Calu3 (cell line): ENCODE measurements at regions not wholly inside any gene's neighbourhood (a gene's known extent, or its start where the extent isn't known, plus 50 kb on each side); places are given as distances from the start of the nearest gene placed in this dataset.

Experiments used
- BruUV-seq: library from RNA; stranded (reverse); fragments of 400-500 nt; replicated peaks from 2 replicates; lab custom pipeline; 2021; lab: Mats Ljungman, UMichigan
- CTCF ChIA-PET: fragments of 300-600 bp; sonication (Branson Sonifier 250); formaldehyde crosslinking; loops from one replicate; lab custom pipeline; 2022; ENCODE audit warnings: antibody characterized with exemption; lab: Charles Lee
- DNase-seq: peaks from one replicate; pipeline ENCODE4 v3.0.0; 2022
- H3K27ac Mint-ChIP-seq: one replicate; pipeline ENCODE4 v1.8.0; 2022; ENCODE audit warnings: mixed read lengths; ENCODE audit not compliant: unreplicated experiment
- H3K27me3 Mint-ChIP-seq: one replicate; pipeline ENCODE4 v1.8.0; 2022; ENCODE audit warnings: mixed read lengths; ENCODE audit not compliant: unreplicated experiment
- H3K36me3 Mint-ChIP-seq: one replicate; pipeline ENCODE4 v1.8.0; 2022; ENCODE audit warnings: mild to moderate bottlenecking, moderate library complexity, mixed read lengths; ENCODE audit not compliant: insufficient read depth, unreplicated experiment
- H3K4me1 Mint-ChIP-seq: one replicate; pipeline ENCODE4 v1.8.0; 2022; ENCODE audit warnings: mild to moderate bottlenecking, low read depth, mixed read lengths; ENCODE audit not compliant: unreplicated experiment
- H3K4me3 Mint-ChIP-seq: one replicate; pipeline ENCODE4 v1.8.0; 2022; ENCODE audit warnings: mild to moderate bottlenecking, low read depth, moderate library complexity, mixed read lengths; ENCODE audit not compliant: unreplicated experiment
- H3K9me3 Mint-ChIP-seq: one replicate; pipeline ENCODE4 v1.8.0; 2022; ENCODE audit warnings: low read depth, mixed read lengths; ENCODE audit not compliant: unreplicated experiment
- CTCF ChIP-seq: fragments of 200-600 bp; IDR thresholded peaks from one replicate; pipeline ENCODE4 v1.8.0; 2022; ENCODE audit warnings: antibody characterized with exemption; ENCODE audit not compliant: unreplicated experiment
- intact Hi-C: fragments of 100-400 bp; cut with micrococcal nuclease; formaldehyde crosslinking; loops from one replicate; pipeline ENCODE4 v1.10.0; 2022; ENCODE audit not compliant: unreplicated experiment

DNA sequence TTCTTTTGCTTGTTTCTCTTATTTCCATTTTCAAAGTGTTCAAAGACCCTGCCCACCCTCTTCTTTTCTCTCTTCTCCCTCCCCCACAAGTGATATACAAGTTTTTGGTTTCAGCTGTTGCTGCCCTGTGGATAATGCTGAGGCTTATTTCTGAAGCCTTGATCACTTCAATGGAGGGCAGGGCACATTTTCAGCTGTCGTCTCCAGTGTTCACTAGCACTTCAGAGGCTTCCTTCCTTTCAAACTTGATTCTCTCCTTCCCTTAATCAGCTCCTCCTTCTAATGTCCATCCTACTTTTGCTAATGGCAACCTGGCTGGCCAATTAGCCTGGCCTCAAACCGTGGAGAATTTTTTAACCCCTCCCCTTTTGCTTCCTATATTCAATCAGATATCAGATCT, 435.7 kb upstream of the RUNX1 start:
- no peak overlapping the region for H3K4me3 Mint-ChIP-seq
- H3K27me3 Mint-ChIP-seq = peaks cover 12% of the 10 kb centered on the region
- CTCF ChIA-PET = no interaction called here
- BruUV-seq = no TSS peak
- H3K36me3 Mint-ChIP-seq = no peaks in the 10 kb centered on the region
- intact Hi-C loops = no loop called here
- no peaks in the 10 kb centered on the region for H3K4me1 Mint-ChIP-seq
- DNase-seq = no peak
- no peaks in the 10 kb centered on the region for H3K9me3 Mint-ChIP-seq
- H3K27ac Mint-ChIP-seq = no peak overlapping the region
- TF ChIP-seq CTCF = no peak

DNA sequence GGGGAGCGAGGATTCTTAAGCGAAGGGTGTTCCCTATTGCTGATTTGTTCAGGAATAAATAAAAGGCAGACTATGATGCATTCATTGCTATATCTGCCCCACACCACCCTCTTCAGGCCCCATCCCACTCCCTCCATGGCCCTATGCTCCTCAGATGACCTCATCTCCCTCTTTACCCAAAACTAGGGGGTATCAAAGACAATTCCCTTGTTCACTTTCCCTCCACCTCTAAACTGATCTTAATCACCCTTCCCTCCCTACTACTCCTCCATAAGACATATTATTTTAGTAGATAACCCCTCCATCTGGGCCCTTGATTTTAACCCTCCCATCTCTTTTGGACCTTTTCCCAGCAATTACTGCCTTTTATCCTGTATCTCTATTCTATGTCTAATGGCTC, 434.9 kb upstream of the RUNX1 start:
- Mint-ChIP-seq H3K27me3 (peaks cover 12% of the 10 kb centered on the region), H3K4me1 (no peaks in the 10 kb centered on the region), H3K4me3 (no peak overlapping the region), H3K9me3 (no peaks in the 10 kb centered on the region), H3K27ac (no peak overlapping the region), H3K36me3 (no peaks in the 10 kb centered on the region)
- BruUV-seq = no TSS peak
- TF ChIP-seq CTCF = no peak
- intact Hi-C loops = no loop called here
- CTCF ChIA-PET = interaction anchor here (0.5 kb wide), 1 partner anchor 436 kb away, joined by 4 read pairs; no protein-coding TSS in a partner anchor
- DNase-seq = no peak

DNA sequence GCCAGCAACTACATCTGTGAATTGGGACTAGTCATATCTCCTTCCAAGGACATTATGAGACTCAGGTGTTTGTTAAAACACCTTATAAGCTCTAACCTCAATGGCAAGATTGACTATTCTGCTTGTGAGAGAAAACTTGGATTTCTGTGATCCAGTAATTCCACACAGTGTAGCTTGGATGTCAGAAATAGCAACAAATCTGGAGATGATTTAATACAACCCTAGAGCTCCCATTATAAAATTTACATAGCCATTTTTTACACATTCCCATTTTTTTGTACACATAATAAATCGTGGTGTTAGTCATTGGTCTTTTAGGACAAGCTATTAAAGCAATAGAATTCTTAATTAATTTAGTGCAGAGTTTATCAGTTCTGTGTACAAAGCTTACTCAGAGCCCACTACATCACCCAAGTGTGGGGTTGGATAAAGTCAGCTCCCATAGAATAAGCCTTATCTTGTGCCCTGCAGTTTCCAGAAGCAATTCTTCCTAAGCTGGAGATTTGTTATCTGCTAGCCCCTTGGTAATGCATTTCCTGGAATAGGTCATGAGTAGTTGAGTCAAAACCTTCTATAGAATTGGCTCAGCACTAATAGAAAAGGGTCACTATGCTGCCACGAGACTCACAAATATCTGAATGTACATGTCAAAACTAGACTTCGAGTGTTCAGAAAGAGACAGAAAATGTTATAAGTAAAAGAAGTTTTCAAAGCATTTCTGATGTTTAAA, 434.0 kb upstream of the RUNX1 start:
- no peak for DNase-seq
- no peak for TF ChIP-seq CTCF
- BruUV-seq = no TSS peak
- Mint-ChIP-seq H3K9me3 (no peaks in the 10 kb centered on the region), H3K4me1 (no peaks in the 10 kb centered on the region), H3K27ac (no peak overlapping the region), H3K4me3 (no peak overlapping the region), H3K27me3 (peaks cover 12% of the 10 kb centered on the region), H3K36me3 (no peaks in the 10 kb centered on the region)
- intact Hi-C loops = no loop called here
- CTCF ChIA-PET = interaction anchor here (1.3 kb wide), 1 partner anchor 11 kb away, joined by 3 read pairs; no protein-coding TSS in a partner anchor

DNA sequence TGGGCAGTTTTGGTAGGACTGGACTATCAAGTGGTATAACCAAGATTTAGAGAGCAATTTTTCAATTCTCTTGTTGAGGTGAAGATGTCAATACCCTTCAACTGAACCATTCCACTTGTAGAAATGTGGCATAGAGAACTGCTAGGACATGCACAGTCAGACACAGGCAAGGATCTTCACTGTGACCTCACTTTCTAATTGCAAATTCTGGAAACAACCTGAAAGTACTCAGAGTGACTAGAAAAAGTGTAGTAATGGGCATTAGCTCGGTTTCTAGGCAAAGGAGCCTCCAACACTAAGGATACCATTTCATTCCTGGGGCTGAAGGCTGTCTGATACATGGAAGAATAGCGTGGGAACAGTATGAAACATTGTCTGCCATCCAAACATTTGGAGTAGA, 433.0 kb upstream of the RUNX1 start:
- no peak for DNase-seq
- no peaks in the 10 kb centered on the region for H3K9me3 Mint-ChIP-seq
- CTCF ChIA-PET = no interaction called here
- no peak overlapping the region for H3K27ac Mint-ChIP-seq
- no peaks in the 10 kb centered on the region for H3K4me1 Mint-ChIP-seq
- no TSS peak for BruUV-seq
- no peak for TF ChIP-seq CTCF
- H3K27me3 Mint-ChIP-seq = peaks cover 12% of the 10 kb centered on the region
- no peaks in the 10 kb centered on the region for H3K36me3 Mint-ChIP-seq
- intact Hi-C loops = no loop called here
- H3K4me3 Mint-ChIP-seq = no peak overlapping the region
